Neural cell (in vitro differentiated cells): ENCODE measurements at regions not wholly inside any gene's neighbourhood (a gene's known extent, or its start where the extent isn't known, plus 50 kb on each side); places are given as distances from the start of the nearest gene placed in this dataset.

Experiments used
- H2AFZ ChIP-seq: fragments of 200-600, 300-800 bp; sonication (generic), shearing (Covaris generic); 2 replicates; pipeline ENCODE4 v1.6.0; 2014; ENCODE audit warnings: low read depth, mild to moderate bottlenecking, antibody characterized with exemption, low read length, moderate library complexity
- H3F3A ChIP-seq: fragments of 200-600 bp; shearing (Covaris generic); 2 replicates; pipeline ENCODE4 v1.6.1; 2016; ENCODE audit warnings: mild to moderate bottlenecking, moderate library complexity, mixed read lengths, antibody characterized with exemption, low read length; ENCODE audit not compliant: insufficient read depth, poor library complexity, severe bottlenecking
- H3K27ac ChIP-seq: fragments of 200-600, 300-800 bp; sonication (generic), shearing (Covaris generic); 2 replicates; pipeline ENCODE4 v1.5.1; 2014; ENCODE audit warnings: mild to moderate bottlenecking, low read length, moderate library complexity
- H3K27me3 ChIP-seq: fragments of 300-800, 200-600 bp; sonication (generic), shearing (Covaris generic); 2 replicates; pipeline ENCODE4 v1.6.0; 2014; ENCODE audit warnings: mild to moderate bottlenecking, low read depth, low read length, moderate library complexity; ENCODE audit not compliant: insufficient read depth
- H3K36me3 ChIP-seq: fragments of 300-800, 200-600 bp; sonication (generic), shearing (Covaris generic); 2 replicates; pipeline ENCODE4 v1.5.1; 2014; ENCODE audit warnings: mild to moderate bottlenecking, antibody characterized with exemption, low read length, moderate library complexity; ENCODE audit not compliant: insufficient read depth
- H3K4me2 ChIP-seq: fragments of 300-800, 200-600 bp; sonication (generic), shearing (Covaris generic); 2 replicates; pipeline ENCODE4 v1.6.0; 2014; ENCODE audit warnings: mild to moderate bottlenecking, low read length
- H3K4me3 ChIP-seq: fragments of 300-800, 200-600 bp; sonication (generic), shearing (Covaris generic); 2 replicates; pipeline ENCODE4 v1.5.1; 2014; ENCODE audit warnings: mild to moderate bottlenecking, low read length, moderate library complexity
- H3K79me2 ChIP-seq: fragments of 200-600 bp; shearing (Covaris generic); replicated peaks from 2 replicates; pipeline ENCODE4 v1.6.0; 2014; ENCODE audit warnings: mild to moderate bottlenecking, low read length, moderate library complexity; ENCODE audit not compliant: insufficient read depth
- H3K9ac ChIP-seq: fragments of 300-800, 200-600 bp; sonication (generic), shearing (Covaris generic); 2 replicates; pipeline ENCODE4 v1.6.1; 2016; ENCODE audit warnings: mild to moderate bottlenecking, low read length, mixed read lengths
- H3K9me2 ChIP-seq: fragments of 200-600 bp; shearing (Covaris generic); 2 replicates; pipeline ENCODE4 v1.6.1; 2016; ENCODE audit warnings: mild to moderate bottlenecking, low read length, mixed read lengths; ENCODE audit not compliant: insufficient read depth
- H3K9me3 ChIP-seq: fragments of 200-600, 300-800 bp; sonication (generic), shearing (Covaris generic); 2 replicates; pipeline ENCODE4 v1.6.1; 2016; ENCODE audit warnings: mild to moderate bottlenecking, mixed run types, low read length, moderate library complexity, mixed read lengths
- H4K20me1 ChIP-seq: fragments of 200-600 bp; shearing (Covaris generic); 2 replicates; pipeline ENCODE4 v1.6.1; 2016; ENCODE audit warnings: mild to moderate bottlenecking, mixed run types; ENCODE audit not compliant: insufficient read depth
- CTCF ChIP-seq: fragments of 450-650 bp; IDR thresholded peaks from 2 replicates; pipeline ENCODE4 v1.5.1; 2014; ENCODE audit warnings: antibody characterized with exemption, mild to moderate bottlenecking, moderate library complexity; ENCODE audit not compliant: poor library complexity, severe bottlenecking
- EP300 ChIP-seq: fragments of 450-650 bp; conservative IDR thresholded peaks from 2 replicates; pipeline ENCODE4 v1.6.1; 2014; ENCODE audit warnings: antibody characterized with exemption, mild to moderate bottlenecking, moderate library complexity; ENCODE audit not compliant: poor library complexity, severe bottlenecking
- EZH2 ChIP-seq: fragments of 200-600, 300-800 bp; shearing (Covaris generic), sonication (generic); IDR thresholded peaks from 2 replicates; pipeline ENCODE4 v1.6.1; 2014; ENCODE audit warnings: antibody characterized with exemption, low read length, borderline replicate concordance, mild to moderate bottlenecking; ENCODE audit not compliant: insufficient read depth, poor library complexity, severe bottlenecking
- MXI1 ChIP-seq: fragments of 450-650 bp; conservative IDR thresholded peaks from 2 replicates; pipeline ENCODE4 v1.6.1; 2014; ENCODE audit warnings: antibody characterized with exemption, mild to moderate bottlenecking; ENCODE audit not compliant: poor library complexity, severe bottlenecking
- POLR2AphosphoS5 ChIP-seq: IDR thresholded peaks from 2 replicates; pipeline ENCODE4 v1.6.1; 2012
- RAD21 ChIP-seq: fragments of 450-650 bp; conservative IDR thresholded peaks from 2 replicates; pipeline ENCODE4 v1.6.1; 2014; ENCODE audit warnings: antibody characterized with exemption, mild to moderate bottlenecking, moderate library complexity
- REST ChIP-seq: IDR thresholded peaks from 2 replicates; pipeline ENCODE4 v1.6.1; 2012; ENCODE audit warnings: borderline replicate concordance
- SMC3 ChIP-seq: fragments of 450-650 bp; conservative IDR thresholded peaks from 2 replicates; pipeline ENCODE4 v1.6.1; 2014; ENCODE audit warnings: antibody characterized with exemption, mild to moderate bottlenecking, moderate library complexity; ENCODE audit not compliant: poor library complexity
- TAF1 ChIP-seq: IDR thresholded peaks from 2 replicates; pipeline ENCODE4 v1.6.1; 2012; ENCODE audit warnings: low read depth

GRCh38 chrX:97740886-97741285 lies 857.2 kb downstream of the RPA4 start:
- Histone ChIP-seq H3K9me2 (no peaks in the 10 kb centered on the region), H3K27me3 (no peaks in the 10 kb centered on the region), H3K4me3 (no peak overlapping the region), H2AFZ (no peak overlapping the region), H3K36me3 (no peaks in the 10 kb centered on the region), H3K9me3 (no peaks in the 10 kb centered on the region), H4K20me1 (no peaks in the 10 kb centered on the region), H3K4me2 (no peak overlapping the region), H3K9ac (no peak overlapping the region), H3F3A (no peaks in the 10 kb centered on the region), H3K79me2 (no peaks in the 10 kb centered on the region), H3K27ac (no peak overlapping the region)
- no peak for TF ChIP-seq TAF1

GRCh38 chrX:97743014-97743413 lies 859.3 kb downstream of the RPA4 start:
- H3K9me2 ChIP-seq = no peaks in the 10 kb centered on the region
- H4K20me1 ChIP-seq = no peaks in the 10 kb centered on the region
- H3K27me3 ChIP-seq = no peaks in the 10 kb centered on the region
- H3K9ac ChIP-seq = no peak overlapping the region
- H3K79me2 ChIP-seq = no peaks in the 10 kb centered on the region
- H3F3A ChIP-seq = no peaks in the 10 kb centered on the region
- H3K36me3 ChIP-seq = no peaks in the 10 kb centered on the region
- H3K9me3 ChIP-seq = no peaks in the 10 kb centered on the region
- no peak overlapping the region for H3K4me2 ChIP-seq
- no peak overlapping the region for H3K4me3 ChIP-seq
- H2AFZ ChIP-seq = no peak overlapping the region
- no peak overlapping the region for H3K27ac ChIP-seq
- TF ChIP-seq EP300 = no peak
- no peak for TF ChIP-seq POLR2AphosphoS5
- TF ChIP-seq CTCF = no peak
- no peak for TF ChIP-seq MXI1
- no peak for TF ChIP-seq REST
- no peak for TF ChIP-seq EZH2
- TF ChIP-seq RAD21 = no peak

GRCh38 chrX:97747346-97747745 lies 863.6 kb downstream of the RPA4 start:
- H3K27me3 ChIP-seq = no peaks in the 10 kb centered on the region
- no peaks in the 10 kb centered on the region for H3K79me2 ChIP-seq
- H3K36me3 ChIP-seq = no peaks in the 10 kb centered on the region
- no peak for TF ChIP-seq EP300
- TF ChIP-seq TAF1 = no peak
- TF ChIP-seq RAD21 = no peak
- TF ChIP-seq MXI1 = no peak
- no peak for TF ChIP-seq SMC3
- TF ChIP-seq CTCF = no peak
- TF ChIP-seq REST = no peak
- no peak for TF ChIP-seq EZH2
- H3K9me2 ChIP-seq = no peaks in the 10 kb centered on the region
- no peak overlapping the region for H3K4me3 ChIP-seq
- no peak overlapping the region for H3K4me2 ChIP-seq
- H3K9me3 ChIP-seq = no peaks in the 10 kb centered on the region
- no peak overlapping the region for H3K27ac ChIP-seq
- H3K9ac ChIP-seq = no peak overlapping the region
- no peaks in the 10 kb centered on the region for H3F3A ChIP-seq
- H2AFZ ChIP-seq = no peak overlapping the region
- no peaks in the 10 kb centered on the region for H4K20me1 ChIP-seq
